SIG-M5 (cell line): ENCODE measurements at regions not wholly inside any gene's neighbourhood (a gene's known extent, or its start where the extent isn't known, plus 50 kb on each side); places are given as distances from the start of the nearest gene placed in this dataset.

Experiments
- DNase-seq: peaks from one replicate; lab custom pipeline; 2025; lab: John Stamatoyannopoulos, UW

DNA sequence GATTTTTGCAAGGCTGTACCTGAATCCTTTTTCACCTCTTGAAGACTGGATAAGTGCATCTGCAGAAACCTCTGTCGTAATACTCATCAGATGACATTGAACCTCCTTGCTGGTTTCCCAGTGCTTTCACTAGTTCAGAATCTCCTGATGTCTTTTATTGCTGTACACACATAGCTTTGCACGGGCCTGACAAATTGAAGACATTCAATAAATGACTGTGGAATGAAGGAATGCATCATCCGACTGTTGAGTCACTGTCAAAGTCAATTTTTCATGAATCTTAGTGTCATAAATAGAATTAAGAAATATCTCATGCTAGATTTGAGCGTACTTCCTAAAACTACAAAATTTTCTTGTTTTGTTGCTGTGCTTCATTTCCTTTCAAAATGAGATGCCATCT, 598.2 kb upstream of the MAP3K7 start:
- DNase-seq, result no peak

DNA sequence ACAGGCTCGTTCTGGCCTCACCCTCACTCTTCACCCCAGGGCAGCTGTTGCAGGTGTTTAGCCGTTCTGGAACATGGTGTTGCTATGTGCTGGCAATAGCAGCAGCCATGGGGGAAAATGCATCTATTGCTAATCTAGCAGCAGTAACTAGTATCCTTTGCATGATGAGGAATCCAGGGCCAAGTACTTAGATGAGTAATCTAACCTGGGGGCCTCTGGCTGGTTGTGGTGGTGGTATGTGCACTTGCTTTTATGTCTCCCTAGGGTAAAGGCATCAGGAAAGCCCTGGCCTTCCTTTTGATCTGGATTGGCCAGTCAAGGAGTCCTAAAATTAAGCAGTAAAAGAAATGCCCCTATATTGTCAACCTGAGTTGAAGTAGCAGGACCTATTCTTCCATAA, 594.5 kb upstream of the MAP3K7 start:
- no peak for DNase-seq

DNA sequence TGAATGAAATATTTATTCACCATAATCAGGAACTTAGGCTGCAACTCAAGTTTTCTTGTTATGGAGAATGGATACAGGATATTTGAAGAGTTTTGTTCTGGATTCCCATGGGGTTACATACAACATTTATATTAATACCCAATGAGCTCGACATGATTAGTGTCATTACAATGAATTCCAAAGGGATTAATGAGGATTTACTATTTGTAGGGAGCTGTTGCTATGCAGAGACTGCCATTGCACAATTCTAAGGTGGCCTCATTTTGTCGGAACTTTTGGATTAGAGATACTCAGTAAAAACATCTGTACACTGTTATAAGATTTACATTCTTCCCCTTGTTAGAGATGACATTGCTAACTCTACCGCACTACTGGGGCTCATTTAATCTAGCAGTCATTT, 586.8 kb upstream of the MAP3K7 start:
- DNase-seq, result no peak

DNA sequence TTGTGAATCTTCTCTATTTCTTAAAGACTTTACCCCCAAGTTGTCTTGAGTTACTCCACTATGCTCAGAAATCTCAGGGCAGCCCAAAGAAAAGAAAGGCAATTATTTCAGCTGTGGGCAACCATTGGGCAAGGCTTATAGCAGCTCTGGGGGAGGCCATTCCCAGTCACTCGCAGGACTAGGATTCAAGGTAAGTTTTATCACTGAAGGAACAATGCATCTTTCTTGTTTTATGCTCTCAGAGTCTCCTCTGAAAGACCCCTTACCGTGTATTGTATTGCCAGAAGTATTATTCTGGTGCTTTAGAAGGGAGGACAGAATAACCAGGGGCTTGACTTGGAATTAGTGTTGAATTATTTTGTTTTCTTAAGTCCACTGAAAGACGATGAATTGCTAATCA, 586.3 kb upstream of the MAP3K7 start:
- no peak for DNase-seq

DNA sequence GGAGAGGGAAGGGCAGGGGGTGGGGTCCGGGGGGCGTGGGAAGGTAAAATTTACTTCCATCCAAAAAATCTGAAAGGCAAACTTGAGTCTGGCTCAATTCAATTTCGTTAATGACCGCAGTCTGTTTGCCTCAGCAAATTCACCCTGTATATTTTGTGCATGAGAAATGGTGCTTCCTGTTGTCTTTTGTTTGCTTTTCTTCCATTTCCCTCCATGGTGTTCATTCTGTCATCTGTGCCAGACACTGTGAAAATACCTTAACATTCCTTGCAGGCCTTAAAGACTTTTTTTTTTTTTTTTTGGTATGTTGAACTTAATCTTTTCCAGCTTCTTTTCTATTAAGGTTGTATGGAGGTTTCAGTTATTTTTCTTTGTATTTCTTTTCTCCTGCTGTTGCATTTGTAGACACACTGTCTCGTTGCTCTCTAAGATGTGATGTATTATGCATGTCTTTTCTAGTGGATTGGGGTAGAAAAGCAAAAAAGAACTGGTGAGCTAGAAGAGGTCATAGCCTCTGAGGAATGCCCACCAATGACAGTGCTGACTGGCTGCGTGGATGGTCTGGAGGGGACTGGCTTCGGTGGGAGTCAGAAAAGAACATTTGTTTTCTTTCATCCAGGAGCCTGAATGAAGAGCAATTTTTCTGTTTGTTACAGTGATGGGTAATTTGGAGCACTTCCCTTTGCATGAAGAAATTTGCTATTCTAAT, 585.0 kb upstream of the MAP3K7 start:
- no peak for DNase-seq

DNA sequence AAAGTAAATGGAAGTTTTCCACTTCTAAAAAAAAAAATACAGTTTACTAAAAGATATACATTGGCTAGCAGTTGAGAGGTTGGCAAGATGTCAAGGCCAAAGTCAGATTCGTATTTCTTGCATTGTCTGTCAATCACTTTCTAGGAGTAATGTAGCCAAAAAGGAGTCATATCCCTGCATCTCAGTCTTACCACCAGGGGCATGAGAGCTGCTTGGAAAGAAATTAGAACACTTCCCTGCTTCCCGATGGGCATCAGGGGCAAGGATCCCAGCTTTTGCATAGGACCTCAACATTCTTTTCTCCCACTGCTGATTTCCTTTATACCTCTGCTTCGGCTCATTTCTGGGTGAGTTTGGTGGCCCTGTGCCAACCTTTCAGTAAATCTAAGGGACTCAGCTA, 581.0 kb upstream of the MAP3K7 start:
- DNase-seq, result no peak

DNA sequence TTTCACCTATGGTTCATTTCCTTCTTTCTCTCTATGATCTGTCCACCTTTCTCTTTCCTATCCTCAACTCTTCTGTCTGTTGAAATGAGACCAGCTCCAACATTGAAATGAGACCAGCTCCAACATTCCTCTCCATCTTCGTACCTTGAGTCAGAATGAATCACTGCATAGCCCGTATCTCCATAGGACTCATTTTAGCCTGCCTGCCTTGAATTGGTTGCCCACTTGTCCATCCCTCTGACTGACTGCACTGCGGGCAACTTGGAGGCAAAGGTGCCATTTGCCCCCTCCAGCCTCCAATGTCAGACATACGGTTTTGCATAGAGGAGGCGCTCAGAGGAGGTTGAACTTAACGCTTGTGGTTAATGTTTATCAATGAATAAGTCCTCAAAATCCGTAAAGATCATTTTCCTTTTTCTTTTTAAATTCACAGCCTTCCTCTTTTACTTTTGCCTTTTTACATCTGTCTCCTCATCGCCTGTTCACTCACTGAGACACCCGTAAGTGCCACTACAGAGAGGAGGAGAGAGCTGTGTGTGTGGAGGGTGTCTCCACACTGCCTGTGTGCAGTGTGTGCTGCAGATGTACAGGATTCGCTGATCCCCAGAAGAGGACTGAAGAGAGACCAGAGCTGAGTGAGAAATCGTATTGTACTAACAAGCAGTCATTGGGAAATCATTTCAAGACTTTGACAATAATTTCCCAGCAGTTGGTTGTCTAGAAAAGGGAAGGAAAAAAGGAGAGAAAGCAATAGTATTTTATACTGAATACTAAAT, 579.6 kb upstream of the MAP3K7 start:
- DNase-seq, result no peak

DNA sequence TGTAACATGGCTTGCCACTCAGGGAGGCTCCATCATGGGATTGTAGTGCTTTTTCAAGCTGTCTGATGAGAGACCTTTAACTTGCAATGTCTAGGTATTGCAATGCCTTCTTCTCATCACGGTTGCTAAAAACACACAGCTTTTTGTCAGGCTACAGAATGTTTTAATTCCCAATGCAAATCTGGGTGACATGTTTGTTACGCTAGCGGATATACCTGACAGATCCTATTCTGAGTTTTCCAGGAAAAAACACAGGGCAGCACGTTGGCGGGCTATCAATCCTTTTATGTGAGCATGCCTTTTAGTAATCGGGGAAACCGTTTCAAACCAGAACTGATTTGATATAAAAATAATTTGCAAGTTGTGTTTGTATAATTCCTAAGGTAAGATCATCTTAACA, 577.2 kb upstream of the MAP3K7 start:
- no peak for DNase-seq

DNA sequence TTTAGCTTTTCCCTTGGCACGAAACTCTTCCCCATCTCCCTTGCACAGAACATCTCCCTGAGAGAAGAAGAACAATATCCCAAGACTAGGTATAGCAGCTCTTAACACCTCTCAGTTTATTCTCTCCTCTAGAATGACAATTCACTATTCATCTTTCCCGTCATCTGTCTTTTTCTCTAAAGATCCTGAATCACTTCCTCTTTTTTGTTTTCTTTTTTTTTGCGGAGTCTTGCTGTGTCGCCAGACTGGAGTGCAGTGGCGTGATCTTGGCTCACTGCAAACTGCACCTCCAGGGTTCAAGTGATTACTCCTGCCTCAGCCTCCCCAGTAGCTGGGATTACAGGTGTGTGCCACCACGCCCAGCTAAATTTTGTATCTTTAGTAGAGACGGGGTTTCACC, 574.4 kb upstream of the MAP3K7 start:
- DNase-seq, result no peak

DNA sequence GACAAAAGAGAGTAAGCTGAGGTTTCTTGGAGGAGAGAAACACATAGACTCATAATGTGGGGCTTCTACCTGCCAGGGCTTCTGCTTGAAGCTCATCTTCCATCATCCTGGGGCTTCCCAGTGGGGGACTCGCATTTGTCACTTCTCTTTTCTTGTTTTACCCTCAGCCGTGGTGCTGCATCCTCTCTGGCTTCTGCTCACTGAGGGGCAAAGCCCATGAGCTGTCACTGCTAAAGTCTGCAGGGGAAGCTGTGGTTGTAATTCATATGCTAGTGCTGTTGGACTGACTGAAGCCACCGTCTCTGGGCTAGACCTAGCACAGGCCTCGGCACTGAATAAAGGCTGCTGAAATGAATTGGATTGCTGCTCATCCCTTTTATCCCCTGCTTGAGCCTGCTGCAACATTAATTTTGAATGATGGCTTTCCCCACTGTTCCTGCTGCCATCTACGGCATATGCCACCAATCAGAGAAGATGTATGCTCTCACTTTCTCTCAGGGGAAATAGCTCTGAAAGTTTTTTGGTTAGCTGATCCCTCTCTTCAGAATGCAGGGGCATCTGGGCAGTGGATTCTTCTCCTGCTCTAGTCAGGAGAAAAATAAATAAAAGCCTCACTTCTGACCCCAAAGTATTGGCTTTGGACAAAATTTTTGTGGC, 568.4 kb upstream of the MAP3K7 start:
- no peak for DNase-seq

DNA sequence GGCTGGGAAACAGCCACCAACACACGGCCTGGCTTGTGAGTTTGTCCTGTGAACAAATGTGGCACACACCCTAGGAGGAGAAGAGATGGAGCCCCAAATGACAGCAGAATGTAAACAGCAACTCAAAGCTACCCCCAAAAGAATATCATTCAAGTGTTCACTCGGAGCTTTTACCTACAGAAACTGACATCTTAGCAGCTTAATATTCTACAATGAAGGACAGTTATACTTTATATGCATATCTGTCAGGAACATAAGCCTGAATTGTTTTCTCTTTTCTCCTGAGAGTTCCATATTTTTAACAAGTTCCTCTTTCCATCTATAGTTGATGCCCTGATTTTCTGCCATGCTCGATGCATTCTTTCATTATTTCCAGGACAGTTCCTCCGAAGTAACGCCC, 566.0 kb upstream of the MAP3K7 start:
- no peak for DNase-seq

DNA sequence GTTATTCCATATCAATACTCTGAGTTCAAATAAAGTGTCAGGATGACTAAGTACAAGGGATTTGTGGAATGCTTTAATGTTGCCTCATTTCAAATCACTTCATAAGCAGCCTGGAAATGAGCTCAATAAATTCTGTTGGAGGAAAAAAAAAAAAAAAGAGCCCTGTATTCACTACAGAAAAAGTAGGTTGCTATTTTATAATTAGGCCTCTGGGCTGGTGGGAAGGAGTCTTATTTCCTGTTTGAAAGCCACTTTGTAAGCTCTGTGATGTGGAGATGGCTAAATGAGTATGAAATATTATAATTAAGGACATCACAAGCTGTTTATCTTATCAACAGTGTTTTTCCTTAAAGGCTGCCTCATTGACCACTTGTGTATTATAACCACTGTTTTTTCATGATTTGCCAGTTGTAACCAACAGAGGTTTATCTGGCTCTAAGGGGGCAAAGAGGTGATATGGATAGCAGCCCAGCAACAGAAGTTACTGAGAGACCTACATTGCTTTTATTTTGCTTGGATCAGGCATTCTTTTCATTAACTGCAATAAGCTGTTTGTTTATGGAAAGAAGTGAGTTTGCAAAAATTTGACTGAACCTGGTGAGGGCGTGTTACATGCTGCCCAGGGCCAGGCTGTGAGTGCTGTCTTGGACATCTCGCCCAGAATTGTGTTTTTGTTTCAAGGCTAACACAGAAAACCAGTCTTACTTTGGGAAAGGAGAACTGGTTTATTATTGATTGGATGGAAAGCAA, 563.3 kb upstream of the MAP3K7 start:
- DNase-seq, result no peak

DNA sequence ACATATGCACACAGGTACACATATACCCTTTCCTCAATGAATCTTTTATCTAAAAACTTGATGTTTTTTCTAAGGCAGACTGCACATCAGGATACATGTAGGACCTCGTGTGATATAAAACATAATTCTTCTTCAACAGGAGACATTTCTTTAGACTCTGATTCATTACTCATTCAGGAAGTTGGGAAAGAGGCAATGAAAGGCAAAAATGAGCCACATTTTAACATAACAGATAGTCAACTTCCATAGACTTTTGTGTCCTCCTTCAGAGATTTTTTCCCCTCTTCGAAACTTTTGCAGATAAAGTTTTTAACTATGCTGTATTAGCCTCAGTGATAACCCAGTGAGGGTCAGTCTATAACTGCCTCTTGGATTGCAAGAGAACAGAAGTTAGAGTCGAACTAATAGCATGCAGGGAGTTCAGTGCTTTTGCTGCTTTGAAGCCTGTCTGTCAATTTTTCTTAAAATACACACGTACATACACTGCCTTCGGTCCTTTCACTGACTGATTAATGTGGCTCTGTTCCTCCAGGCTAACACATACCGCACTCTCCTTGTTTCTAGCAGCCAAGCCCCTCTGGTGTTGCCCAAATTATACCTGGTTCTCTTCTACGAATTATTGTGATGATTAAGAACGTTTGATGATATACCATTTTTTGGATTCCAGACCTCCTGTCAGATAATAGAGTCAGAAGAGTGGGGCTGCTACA, 562.5 kb upstream of the MAP3K7 start:
- no peak for DNase-seq

DNA sequence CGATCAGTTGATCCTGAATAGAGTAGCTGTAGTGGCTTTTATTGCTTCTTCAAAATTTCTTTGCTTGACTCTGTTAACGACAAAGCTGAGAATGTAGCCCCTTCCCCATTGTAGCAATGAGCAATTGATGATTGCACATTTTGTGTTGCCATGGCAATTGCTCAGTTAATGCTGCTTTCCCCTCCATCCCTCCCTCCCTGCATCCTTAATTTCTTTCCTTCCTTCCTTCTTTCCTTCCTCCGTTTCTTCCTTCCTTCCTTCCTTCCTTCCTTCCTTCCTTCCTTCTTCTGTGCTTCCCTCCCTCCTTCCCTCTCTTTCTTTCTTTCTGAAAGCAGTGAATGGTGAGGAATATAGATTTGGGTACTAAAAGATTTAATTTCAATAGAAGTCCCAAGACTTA, 557.3 kb upstream of the MAP3K7 start:
- DNase-seq, result no peak

DNA sequence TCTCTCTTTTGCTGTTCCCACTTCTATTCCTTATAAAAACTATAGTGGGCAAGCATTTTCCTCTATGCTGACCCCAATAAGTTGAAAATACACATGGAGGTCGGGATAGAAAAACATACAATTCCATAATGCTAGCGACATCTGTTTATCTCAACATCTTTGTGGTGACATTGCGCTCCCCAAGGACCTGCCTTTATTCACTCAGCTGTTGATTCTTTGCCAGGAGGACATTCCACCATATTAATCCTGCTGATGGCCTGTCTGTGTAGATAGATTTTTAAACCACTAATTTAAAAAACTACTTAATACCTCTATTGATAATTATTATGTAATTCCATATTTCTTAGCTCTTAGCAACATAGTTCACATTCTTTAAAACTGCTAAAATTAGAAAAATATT, 555.3 kb upstream of the MAP3K7 start:
- DNase-seq, result no peak

DNA sequence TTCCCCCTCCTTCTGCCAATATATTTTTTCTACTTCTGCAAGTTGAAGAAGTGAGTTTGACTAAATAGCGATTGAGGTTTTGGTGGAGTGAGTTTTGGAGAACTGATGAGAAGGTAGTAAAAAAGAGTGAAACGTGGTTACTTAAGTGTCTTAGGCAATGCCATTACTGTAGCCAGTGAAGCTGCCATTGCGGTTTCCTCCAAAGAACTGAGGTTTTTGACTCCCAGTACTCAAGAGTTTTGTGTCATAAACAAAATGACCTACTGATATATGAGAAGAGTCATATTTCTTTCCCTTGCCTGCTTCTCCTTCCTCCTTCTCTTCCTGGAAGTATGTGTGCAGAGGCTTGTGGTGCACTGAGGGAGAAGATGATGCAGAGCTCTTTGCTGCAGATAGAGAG, 554.5 kb upstream of the MAP3K7 start:
- no peak for DNase-seq

DNA sequence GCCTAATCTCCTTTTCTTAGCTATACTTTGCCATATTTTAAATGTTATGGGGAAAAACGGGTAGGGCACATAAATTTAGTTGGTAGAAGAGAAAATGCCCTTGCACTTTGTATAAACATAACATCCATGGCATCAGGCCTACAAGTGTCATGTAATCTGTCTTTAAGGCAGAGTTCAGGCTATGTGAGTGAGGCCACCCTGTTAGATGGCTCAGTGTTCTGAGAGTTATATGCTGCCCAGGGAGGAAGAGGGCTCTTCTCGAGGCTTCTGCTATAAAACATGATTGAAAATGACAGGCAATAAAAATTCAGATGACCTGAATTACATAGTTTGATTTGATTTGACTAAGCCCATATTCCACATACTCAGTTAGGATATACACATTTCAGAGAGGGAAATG, 553.6 kb upstream of the MAP3K7 start:
- DNase-seq, result no peak

DNA sequence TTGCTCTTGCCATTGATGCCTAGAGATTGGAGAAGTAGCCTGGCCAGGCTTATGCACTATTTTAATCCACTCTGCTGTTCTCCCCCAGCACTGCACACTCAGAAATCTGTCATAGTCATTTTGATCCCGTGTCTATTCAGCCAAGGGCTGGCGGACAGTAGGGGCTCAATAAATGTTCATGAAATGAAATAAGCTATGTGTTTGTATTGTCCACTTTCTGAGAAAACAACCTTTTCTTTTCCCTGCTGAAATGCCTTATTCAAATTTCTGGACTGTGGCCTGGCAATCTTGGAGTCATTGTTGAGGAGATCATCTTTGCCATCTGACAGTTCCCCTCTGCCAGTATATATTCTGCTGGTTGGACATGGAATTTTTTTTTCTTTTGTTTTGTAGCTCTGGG, 550.4 kb upstream of the MAP3K7 start:
- DNase-seq, result no peak

DNA sequence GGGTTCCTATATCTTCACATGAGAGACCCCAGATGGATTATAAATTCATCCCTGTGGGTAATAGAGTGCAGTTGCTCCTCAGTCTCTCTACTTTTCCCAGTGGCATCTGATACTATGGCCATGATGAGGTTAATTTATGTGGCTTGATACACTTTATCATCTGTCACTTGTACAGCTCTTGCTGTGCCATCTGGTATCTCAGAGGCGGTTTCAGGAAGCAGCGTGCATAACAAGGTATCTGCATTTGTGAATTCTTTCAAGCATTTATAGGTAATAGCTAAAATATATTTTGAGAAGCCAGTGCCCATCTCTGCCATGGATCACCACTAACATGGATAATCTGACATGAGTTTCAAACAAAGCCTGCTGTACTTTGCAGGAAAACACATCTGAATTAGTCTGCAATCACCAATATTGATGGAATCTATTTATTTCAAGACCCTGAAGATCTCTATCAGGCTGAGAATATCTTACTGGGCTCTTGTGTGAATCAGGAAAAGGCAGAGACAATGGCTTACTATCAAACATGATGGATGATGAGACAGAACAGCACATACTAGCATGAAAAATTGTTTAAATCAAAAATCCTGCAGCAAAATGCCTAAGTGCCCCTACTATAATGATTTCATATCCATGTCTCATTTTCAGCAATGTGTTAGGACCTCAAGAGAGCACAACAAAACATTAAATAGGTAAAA, 548.7 kb upstream of the MAP3K7 start:
- no peak for DNase-seq

DNA sequence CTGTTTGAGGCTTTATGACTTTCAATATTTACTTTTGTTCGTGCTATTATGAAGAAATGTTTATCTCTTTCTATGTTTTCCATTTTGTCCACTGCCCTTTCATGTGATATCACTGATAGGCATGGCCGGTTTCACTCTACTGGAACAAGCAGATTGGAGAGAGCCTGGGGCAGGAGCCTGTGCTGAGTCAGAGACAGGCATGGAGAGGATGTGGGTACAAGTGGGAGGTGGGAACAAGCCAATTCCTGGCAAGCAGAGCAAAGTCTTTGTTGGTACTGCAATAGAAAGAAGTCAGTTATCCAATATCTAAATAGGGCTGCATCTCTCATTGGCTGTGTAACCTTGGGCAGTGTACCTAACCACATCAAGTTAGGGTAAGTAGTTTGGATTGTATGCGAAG, 545.6 kb upstream of the MAP3K7 start:
- no peak for DNase-seq

DNA sequence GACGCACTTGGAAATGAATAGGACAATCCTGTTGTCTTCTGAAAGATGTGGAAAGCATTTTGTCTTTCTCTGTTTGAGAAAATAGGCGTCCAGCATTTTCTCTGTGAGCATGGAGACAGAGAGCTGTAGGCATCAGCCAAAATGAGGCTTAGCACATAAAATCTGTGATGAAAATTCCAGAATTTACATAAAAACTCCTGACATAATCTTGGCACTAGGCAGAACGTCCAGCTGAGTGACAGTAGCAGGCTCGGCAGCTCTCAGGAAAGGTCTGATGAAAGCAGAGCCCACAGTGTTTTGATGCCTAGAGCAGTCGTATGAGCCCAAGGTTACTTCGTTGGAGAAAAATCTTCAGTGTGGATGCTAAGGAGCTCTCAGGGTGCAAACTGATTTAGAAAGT, 543.3 kb upstream of the MAP3K7 start:
- DNase-seq, result no peak
